ENCODE measurements at regions not wholly inside any gene's neighbourhood (a gene's known extent, or its start where the extent isn't known, plus 50 kb on each side); places are given as distances from the start of the nearest gene placed in this dataset.

DNA sequence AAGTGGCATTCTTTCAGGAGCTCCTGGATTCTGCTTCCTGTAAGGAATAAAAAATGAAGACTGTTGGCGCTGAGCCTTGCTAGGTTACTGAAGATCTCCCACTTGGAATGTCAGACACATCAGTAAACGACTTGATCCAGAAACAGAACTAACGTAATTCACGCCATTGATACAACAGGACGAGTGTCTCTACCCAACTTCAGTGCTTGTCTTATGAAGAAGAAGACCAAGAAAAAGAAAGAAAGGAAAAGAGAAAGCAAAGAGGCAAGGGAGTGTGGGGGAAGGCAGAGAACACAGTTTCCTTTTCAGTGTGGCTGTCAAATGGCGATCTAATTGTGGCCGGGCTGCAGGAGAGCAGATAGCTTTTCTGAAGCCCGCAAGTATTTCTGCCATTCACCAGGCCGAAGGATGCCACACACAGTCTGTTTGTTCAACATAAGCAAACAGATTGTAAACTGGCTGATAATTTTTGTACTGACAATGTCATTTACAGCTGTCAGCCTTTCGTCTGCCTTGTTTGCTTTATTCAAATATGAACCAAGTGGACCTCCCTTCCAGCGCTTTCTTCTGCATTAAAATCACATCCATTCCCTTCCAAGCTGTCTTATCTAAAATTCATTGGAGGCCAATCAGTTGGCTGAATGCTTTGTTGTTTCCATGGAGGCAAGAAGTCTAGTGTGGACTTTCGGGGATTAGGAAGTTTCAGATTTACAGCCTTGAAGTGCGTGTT lies 180.6 kb downstream of the FOXA2 start:
- no peak for DNase-seq

DNA sequence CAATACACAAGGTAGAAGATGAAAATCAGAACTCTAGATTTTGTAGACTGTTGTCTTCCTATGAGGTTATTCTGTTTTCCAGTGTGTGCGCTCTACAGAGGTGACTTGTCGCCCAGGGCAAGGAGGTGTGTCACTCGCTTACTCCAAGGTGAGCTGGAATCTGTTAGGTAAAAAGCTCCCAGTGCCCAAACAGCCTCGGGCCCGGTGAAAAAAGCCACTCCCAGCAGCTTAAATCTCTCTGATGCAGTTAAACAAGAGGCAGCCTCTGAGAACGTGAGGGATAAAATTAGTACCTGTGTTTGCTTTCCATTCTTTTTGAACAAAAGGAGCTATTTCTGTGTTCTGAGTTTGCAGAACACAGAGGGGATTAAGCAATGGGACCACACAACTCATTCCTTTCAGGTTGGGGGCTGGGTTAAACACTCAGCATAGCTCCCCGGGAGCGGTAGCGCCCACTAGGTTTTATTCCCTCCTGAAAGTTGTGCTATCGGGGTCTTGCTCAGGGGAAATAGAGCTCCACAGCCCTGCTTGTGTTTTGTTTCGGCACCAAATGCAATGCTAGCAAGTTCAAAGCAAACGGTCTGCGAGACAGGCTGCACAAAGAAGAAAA lies 181.2 kb downstream of the FOXA2 start:
- DNase-seq = no peak

DNA sequence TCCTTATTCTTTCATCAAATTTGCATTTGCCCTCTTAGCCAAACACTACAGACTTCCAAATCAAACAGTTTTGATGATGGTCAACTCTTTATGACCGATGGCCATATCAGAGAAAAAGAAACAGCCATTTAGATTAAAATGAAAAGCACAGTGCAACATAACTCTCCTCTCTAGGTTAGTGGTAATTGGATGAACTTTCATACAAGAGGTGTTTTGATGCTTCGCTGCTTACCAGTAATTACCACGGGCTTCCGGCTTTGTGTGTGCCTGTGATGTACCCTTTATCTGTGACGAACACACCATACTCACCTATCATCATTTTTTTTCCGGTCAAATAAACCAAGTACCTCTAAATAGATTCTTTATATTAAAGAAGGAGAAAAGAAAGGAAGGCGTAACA lies 181.8 kb downstream of the FOXA2 start:
- no peak for DNase-seq

DNA sequence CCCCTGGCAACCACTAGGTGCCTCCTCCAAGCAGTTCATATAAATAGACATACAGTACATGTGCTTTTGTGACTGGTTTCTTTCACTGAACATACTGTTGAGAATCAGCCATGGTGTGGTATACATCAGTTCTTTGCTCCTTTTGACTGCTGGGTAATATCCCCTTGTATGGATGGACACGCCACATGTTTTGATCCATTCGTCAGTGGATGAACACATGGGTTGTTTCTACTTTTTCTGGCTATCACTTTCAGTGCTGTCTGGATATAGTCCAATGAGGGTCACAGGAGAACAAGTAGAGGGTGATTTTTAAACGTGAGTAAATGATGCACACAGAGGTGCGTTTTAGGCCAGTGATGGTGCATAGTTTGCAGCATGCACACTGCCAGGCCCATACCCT lies 183.9 kb downstream of the FOXA2 start:
- DNase-seq = no peak

DNA sequence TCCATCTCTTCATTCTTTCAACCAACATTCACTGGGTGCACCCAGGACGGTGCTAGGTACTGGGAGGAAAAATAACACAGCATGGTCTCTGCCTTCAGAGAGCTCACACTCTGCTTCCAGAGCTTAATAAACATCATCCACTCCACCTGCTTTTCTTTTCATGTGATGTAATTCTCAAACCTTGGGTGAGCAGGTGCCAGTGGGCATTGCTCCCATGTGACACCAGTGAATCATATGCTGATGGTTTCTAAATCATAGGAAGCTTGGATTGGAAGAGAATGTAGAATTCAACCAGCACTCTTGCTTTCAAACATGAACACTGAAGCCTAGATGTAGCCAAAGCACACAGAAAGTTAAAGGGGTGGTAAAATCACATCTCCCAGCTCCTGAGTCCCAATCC lies 189.8 kb downstream of the FOXA2 start:
- DNase-seq = no peak

DNA sequence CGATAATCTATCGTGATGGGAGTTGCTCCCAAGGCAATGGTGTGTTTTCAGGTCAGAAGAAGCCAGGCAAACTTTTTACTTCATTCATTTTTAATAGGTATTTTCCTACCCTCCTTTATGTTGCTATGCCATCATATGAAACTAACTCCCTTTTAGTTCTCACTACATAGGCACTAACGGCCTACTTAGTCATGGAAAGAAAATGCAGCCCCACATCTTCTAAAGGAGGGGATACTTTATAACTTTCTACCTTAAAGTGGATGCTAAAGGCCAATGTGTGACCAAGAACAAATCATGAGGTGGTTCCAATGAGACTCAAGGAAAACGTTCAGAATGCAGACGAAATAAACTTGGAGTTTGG lies 193.8 kb downstream of the FOXA2 start:
- DNase-seq = no peak

DNA sequence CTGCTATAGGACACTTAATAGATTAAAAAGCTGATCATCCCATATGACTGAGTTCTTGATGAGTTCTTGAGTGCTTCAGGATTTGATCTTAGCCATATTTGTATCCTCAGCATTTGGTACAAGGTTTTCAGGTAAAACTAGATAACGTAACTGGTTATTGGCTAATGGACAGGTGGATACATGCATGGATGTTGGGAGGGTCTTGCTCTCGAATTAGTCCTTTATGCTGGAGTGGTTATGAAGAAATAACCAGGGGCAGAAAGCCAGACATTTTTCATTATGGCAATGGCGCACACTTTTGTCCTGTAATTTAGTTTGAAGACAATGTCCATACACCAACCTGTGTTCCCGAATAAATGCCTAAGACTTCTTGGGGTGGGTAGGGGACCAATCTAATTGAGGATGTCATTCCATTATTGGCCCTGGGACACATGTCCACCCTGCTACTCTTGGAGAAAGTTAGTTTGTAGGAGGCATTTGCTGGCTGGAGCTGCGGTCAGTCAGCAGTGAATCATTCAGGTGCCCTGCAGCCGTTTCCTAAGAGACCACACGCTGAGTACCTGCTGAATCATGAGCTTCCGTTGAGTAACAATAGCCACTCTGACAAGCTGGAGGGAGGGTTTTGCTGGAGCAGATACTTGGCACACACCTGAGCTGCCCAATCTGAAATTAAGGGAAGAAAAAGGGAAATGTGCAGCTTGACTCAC lies 194.4 kb downstream of the FOXA2 start:
- no peak for DNase-seq

DNA sequence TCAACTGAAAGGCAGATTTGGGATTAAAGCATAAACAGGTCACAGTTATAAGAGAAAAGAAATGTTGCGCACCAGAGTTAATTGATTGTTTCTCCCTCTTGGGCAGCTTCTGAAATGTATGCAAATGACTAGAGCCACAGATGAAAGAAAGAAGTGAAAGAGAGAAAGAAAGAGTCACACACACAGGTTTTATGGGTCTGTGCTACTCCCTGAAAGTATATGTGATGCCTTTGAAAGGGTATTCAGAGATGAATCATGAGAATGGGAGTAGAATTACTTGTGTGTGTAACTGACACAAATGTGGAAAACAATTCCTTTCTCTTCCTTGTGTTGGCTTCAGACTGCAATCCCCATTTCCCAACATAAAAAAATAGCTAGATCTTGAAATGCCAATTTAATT lies 196.9 kb downstream of the FOXA2 start:
- no peak for DNase-seq

DNA sequence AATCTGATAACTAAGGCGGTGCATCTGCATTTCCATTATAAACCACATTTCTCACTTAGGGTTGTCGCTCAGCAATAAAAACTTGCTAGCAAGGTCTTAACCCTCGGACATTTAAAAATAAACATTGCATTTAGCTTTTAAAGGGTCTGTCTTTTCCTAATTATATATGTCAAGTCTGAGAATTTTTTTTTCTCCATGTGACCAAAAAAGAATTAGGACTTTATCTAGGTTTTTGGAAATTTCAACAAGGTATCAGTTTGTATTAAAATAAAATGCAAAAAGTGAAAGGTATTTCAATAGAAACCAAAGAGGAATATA lies 198.1 kb downstream of the FOXA2 start:
- no peak for DNase-seq

DNA sequence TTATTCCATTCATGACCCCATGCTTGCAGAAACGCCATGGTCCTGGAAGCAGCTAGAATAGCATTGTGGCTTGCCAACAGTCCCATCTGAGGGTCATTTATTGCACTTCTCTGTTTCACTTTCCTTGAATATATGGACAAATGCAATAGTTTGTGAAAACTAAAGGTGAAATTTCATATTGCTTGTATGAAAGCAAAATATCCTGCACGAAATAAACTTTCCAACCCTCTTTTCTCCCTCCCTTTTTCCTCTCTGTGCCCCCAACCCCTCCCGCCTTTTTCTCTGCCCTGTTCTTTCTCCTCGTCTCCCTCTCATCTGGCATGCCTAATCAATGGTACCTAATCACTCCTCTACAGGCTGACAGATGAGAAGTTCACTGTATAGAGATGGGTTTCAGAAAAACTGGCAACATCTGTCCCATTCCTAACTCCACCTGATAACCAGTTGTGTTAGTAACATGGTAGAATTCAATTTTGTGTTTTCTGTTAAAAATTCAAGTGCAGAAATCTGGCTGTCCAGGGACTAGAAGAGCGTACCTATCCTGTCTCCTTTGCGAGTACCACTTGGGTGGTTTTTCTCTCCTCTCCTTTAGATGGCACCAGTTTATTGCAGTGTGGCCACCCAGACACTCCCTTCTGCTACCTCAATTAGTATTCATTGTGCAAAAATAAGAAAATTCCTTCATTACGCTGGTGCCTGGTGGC lies 198.6 kb downstream of the FOXA2 start:
- DNase-seq = no peak

DNA sequence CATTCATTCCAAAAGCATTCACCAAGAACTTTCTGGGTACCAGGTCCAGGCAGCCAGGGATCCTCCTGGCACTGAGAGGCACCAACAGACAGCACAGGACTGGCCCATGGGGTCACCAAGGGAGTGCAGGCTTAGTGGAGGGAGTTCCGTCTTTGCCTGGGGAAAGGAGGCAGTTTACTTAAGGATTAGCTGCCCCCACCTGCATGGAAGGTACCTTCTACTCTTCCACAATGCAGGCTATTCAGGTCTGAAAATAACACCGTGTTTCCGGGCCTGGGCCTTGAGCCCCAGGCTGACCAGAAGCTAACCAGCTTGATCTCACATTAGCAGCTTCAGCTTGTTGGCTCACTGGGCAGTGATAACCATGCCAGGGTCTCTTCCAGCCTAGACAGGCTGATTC lies 199.4 kb downstream of the FOXA2 start:
- DNase-seq = no peak

DNA sequence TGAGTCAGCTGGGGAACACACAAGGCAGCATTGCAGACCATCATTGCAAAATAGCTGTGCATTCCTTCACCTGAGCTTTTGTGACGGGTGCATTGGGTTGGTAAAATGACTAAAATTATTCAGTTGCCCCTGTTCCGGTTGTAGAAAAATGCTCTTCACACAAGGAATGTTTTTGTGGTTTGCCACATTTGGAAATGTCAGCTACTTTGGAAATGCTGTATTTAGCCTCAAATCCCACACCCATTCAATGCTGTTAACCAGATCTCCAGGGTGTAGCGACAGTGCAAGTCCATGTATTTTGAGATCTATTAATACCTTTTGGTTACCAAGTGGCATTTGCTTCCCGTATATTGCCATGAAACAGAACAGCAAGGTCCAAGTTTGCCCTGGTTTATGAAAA lies 201.2 kb downstream of the FOXA2 start:
- DNase-seq = no peak

DNA sequence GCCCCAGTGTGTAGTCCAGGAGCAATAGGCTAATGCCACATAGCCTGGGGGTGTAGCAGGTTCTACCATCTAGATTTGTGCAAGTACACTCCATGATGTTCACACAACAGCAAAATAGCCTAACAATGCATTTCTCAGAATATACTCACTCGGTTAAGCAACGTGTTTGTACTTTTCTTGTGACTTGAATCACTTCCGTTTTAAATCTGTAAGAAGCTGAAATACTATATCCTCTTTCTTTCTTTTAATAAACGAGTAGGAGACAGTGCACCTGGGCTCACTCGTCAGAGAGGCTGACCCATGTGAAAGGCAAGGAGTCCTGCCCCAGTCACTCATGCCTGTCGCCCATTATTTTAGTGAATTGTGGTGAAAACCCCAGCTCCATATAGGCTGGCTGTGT lies 201.6 kb downstream of the FOXA2 start:
- no peak for DNase-seq

DNA sequence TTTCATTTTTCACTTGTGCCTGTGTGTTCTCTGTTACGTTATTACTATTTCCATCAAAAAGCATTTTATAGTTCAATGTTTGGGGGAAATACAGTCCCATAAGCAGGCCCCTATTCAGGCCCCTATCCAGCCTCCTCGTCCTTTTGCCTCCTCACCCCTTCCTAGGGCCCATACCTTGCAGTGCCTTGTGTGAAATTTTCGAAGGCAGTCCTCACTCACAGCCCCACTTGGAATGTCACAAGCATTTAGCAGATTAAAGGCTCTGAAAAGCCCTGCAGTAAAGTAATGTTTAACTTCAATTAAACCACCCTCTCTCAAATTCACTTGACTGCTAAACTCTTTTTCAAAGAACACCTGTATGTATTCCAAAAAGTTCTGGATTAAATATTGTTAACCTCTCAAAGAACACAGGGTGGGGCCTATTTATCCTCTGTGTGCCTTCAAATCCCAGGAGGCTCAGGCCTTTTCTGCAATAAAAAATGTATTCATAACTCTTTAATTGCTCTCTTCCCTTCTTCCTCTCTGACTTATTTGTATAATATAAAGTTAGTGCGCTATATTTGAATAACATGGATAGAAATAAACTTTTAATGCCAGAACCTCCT lies 202.5 kb downstream of the FOXA2 start:
- no peak for DNase-seq

DNA sequence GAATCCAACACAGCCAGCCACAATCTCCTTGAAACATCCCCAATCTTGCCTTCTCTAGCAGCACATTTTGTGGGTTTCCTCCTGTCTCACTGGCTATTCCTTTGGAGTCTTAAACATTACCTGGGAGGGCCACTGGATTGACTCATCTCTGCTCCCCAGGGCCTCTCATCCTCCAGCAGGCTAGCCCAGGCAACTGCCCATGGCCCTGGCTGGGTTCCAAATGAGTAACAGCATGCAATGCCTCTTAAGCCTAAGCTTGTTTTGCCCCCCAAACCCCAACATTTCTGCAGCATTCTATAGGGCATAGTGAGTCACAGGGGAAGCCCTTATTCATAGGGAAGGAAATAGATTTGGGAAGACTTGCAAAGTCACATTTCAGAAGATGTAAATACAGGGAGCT lies 204.9 kb downstream of the FOXA2 start:
- DNase-seq = no peak

DNA sequence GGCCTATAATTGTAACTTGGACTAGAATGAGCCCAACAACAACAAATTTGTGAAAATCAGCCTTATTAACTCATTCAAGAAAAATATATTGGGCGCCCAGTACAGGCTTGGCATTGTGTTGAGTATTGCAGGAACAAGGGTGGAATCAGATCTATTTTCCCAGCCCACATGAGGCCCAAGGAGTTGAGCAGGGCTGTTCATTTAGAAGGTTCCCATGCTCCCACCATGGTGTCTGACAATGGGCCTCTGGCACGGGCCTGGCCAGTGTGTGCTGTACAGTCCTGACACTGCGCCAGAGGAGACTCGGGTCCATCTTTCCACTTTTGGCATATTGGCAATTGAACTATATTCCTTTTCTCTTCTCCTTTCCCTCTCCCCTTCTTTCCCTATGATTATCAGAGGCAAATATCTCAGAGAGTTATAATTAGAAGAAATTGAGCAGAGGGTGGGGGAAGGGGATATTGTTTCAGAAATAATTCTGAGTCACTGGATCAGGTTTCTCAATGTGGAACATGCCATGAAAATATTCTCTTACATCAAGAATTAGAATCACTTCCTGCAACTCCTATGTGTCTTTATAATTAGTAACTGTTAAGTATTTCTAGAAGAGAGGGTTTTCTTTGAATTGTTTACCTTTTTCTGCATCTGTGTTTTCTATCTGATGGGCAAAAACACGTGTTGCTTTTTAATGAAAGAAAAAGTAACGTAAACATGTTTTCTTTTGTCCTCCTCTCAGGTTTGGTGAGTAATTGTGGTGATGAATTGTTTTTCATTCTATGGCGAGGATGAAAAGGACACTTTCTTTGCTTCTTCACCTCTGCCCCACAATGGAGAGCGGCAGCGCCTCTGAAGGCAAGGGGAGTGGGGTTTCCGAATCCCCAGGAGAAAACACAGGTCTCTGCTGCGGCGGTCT lies 209.4 kb downstream of the FOXA2 start:
- DNase-seq = no peak

DNA sequence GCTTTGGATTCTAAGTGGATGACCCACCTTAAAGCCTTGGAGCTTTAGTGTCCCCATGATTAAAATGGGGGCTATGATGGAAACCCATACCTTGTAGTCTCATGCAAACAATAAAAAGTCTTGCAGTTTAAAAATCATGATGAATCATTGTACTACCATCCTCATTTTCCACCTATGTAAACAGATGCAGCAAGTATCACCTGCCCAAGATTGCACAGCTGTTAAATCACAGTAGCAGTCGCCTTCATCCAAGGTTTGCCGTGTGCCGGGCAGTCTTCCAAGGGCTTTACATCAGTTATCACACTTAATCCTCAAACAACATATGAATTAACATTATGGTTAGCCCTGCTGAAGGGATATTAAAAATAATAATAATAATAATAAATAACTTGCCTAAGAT lies 210.3 kb downstream of the FOXA2 start:
- DNase-seq = no peak

DNA sequence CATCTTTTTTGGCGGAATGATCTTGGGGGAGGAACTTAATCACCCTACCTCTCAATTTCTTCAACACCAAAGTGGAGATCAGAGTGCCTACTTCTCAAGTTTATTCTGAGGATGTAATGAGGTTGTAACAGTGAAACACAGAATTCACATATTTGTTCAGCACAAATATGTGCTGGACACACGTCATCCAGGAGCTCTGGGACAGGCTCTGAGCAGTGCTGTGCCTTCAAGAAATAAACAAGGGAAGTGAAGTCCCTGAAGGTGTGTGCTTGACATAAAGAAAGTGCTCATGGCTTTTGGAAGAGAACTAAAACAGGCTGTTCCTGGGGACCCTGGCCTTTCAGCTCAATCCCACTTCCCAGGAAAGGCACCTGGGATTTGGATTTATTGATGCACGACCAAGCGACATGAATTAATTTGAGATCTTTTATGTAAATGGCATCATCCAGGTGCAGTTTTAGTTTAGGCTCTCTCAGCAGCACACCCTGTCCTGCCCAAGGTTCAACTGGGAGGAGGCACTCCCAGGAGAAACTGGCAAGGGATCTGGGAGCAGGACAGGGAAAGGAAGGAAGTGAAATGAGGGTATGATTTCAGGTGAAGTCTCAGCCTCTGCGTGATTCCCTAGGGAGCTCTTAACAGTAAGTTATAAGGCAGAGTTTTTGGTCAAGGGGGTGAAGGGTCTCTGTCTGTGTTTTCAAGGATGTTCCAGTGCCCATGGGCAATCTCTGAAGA lies 211.0 kb downstream of the FOXA2 start:
- DNase-seq = no peak

DNA sequence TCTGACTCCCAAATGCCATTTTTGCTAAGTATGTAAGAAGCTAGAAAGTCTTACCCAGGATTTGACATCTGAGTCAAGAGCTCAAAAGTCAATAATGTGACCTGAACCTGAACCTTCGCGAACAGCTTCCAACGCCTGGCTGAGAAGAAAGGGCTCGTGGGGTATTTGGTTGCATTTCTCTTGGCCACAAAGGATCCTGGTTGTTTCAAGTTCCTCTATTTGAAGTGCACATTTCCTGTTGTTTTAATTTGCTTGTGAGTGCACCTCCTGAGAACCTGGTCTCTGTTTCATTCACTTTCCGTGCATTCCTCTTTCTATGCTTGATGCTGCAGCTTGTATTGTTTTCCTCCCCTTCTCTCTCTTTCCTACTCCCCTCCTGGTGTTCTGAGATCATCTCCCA lies 212.5 kb downstream of the FOXA2 start:
- DNase-seq = no peak

DNA sequence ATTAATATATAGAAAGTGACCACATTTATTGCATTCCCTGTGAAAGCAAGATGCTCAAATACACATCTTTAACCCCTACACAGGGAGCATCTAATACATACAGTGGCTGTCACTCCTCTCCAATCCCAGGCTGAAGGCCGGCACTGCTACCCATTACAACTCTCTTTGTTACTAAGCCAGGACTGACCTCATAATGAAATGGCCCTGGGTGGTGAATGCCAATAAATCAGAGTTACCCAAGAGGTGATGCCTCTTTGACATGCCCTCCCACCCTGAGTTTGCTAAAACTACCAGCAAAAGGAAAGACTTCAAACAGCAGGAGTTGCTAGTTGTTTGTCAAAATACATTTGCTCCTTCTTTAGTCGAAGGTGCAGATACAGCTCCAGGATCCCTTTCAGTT lies 214.2 kb downstream of the FOXA2 start:
- no peak for DNase-seq

DNA sequence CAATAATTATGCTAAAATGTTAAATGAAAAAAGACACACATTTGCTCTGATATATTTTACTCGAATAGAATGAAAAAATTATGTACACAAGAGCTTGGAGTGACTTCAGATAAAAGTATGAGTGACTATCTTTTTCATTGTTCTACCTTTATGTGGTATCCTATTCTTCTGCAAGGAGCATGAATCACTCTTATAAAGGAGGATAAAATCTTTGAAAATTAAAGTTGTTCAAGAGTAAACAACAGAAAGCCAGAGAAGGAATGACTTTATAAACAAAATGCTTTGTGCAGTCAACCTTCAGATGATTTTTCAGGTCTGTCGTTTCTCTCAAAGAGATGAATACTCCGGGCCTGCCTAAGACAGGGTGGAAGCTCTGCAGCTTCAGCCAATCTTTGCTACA lies 215.3 kb downstream of the FOXA2 start:
- DNase-seq = no peak

DNA sequence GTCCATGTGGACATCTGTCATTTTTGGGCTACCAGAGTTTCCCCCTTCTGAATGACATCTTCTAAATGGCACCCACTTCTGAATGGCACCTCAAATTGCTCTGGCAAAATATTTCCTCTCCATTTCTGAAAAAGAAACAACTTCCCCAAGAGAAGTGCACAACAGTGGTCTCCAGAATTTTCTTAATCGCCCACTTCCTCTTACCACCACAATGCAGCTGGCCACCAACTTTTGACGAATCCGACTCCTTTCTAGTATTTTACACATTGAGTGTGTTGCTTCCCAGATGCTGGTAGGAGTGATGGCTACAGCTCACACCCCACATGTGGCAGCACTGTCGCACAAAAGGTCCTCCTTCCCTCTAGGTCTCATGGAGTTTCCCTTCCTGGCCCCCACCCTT lies 216.1 kb downstream of the FOXA2 start:
- no peak for DNase-seq

Measured in NCI-H446 treated with DMSO at 0.1 percent for 48 hours (cell line).